Right ventricle myocardium superior (tissue), 1 donor: ENCODE measurements at regions not wholly inside any gene's neighbourhood (a gene's known extent, or its start where the extent isn't known, plus 50 kb on each side); places are given as distances from the start of the nearest gene placed in this dataset.

Source experiments
- ATAC-seq: fragments of 200-7000 bp; cut with Tn5 transposase; one replicate; pipeline ENCODE4 v1.9.1; 2020; ENCODE audit warnings: mild to moderate bottlenecking; ENCODE audit not compliant: poor library complexity
- DNase-seq: peaks from one replicate; pipeline ENCODE4 v3.0.0-alpha.2; 2020
- intact Hi-C: fragments of 100-400 bp; cut with DNase I; formaldehyde crosslinking; loops from one replicate; pipeline ENCODE4 v1.11.2; 2022
- donor health status: DM: no; HTN: yes; CAD: no; lungs with severe emphysema.

DNA sequence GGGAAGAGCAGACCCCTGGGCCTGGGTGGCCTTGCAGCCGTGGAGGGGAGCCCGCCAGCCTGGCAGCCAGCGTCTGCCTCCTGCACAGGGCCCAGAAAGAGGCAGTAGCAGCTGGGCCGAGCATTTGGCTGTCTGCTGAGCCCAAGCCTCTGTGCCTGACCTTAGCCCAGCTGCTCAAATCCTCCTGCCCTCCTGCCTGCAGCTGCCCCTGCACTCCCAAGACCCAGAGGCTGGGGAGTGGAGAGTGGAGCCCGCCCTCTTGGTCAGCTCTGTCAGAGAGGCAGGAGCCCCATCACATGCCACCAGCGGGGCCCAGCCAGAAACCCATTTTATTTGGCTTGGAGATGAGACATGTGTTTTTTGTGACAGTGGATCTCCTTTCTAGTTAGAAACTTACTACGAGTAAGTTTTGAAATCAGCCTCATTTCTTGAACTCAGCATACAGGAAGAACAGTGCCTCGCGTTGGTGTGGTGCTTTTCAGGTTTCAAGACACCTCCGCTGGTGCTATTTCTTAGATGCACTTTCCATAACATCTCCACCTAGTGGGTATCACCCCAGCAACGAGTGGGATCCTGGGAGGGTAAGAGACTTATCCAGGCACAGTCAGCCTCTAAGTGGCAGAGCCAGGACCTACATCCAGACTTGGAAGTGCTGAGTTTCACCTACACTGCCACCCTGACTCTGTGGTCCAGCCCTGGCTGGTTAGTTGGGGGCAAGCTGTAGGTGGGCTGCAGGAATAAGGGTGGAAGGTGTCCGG lies 477.1 kb downstream of the RPS24 start:
- intact Hi-C loops = no loop called here
- ATAC-seq (peak; percentile 34), DNase-seq (no peak)

GRCh38 chr10:78511324-78512204 lies 477.9 kb downstream of the RPS24 start:
- intact Hi-C loops = no loop called here
- DNase-seq (no peak), ATAC-seq (no peak)

- no peak for ATAC-seq
- no peak for DNase-seq
- intact Hi-C loops = no loop called here
These were observed 478.5 kb downstream of the RPS24 start for GRCh38 chr10:78512205-78512550.

GRCh38 chr10:78513330-78513729 lies 479.7 kb downstream of the RPS24 start:
- ATAC-seq (no peak), DNase-seq (no peak)
- intact Hi-C loops = no loop called here

DNA sequence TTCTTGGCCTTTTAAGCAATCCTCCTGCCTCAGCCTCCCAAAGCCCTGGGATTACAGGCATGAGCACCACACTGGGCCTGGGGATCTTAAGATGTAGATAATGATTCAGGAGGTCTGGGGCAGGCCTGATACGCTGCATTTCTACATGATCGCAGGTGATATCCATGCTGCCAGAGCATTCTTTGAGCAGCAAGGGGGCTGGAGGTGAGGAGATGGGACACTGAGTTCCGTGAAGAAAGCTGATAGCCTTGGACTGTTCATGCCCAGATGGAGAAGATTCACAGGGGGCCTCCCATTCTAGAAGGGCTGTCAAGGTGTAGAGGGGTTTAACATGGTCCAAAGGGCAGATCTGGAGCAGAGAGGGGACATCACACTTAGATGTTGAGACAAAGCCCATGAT lies 480.3 kb downstream of the RPS24 start:
- ATAC-seq = no peak
- intact Hi-C loops = no loop called here

GRCh38 chr10:78514459-78514858 lies 480.8 kb downstream of the RPS24 start:
- DNase-seq (no peak), ATAC-seq (no peak)
- intact Hi-C loops = no loop called here

More for the DNA sequence above, 480.3 kb downstream of the RPS24 start:
- no peak for DNase-seq

- ATAC-seq = peak; percentile 33
- peak; percentile 51 for DNase-seq
- intact Hi-C loops = no loop called here
These were observed 481.6 kb downstream of the RPS24 start for GRCh38 chr10:78515038-78515872.

- intact Hi-C loops = no loop called here
- ATAC-seq (no peak), DNase-seq (no peak)
These were observed 482.1 kb downstream of the RPS24 start for GRCh38 chr10:78515873-78516153.

- intact Hi-C loops = no loop called here
- DNase-seq (no peak), ATAC-seq (no peak)
These were observed 482.6 kb downstream of the RPS24 start for GRCh38 chr10:78516236-78516635.

DNA sequence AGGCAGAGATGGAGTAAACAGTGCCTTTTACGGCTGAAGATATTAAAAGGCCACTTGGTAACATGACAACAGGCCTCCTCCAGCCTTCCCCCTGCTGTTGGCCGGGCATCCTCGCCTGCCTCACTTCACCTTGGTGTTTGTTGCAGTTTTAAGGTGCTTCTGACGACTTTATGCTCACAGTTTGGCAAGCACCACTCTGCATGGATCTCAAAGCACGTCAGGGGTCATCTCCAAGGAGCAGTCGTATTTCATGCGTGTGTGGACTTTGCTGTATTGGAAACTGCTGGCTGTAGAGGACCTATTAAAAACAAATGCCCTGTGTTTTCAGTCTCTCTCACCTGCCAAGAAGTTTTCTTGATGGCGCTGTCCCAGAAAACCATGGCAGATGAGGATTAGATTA lies 483.1 kb downstream of the RPS24 start:
- intact Hi-C loops = no loop called here
- DNase-seq (no peak), ATAC-seq (no peak)

GRCh38 chr10:78518224-78518623 lies 484.6 kb downstream of the RPS24 start:
- intact Hi-C loops = no loop called here
- no peak for DNase-seq

GRCh38 chr10:78520737-78521430 lies 487.2 kb downstream of the RPS24 start:
- ATAC-seq (no peak), DNase-seq (no peak)
- intact Hi-C loops = loop anchor here (10.0 kb wide), 1 partner anchor 306 kb away; no protein-coding TSS in a partner anchor

More at GRCh38 chr10:78518224-78518623, 484.6 kb downstream of the RPS24 start:
- ATAC-seq = no peak

DNA sequence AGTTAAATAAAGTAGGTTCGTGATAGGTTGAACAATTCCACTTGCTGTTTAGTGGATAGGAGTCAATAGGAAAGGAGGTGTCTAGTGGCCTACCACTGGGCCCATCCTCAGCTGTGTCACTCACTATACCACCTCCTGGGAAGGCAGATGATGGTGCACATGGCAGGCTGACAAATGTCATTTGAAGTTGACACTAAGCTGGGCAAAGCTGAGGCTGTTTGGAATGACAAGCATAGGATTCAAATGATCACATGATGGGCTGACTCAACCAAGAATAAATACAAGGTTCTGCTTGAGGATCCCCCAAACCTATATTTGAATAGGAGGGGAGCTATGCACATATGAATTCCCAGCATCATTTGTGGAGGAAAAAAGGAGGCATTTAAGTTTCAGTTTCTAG lies 489.8 kb downstream of the RPS24 start:
- no peak for ATAC-seq
- no peak for DNase-seq
- intact Hi-C loops = loop anchor here (10.0 kb wide), 1 partner anchor 309 kb away; no protein-coding TSS in a partner anchor

DNA sequence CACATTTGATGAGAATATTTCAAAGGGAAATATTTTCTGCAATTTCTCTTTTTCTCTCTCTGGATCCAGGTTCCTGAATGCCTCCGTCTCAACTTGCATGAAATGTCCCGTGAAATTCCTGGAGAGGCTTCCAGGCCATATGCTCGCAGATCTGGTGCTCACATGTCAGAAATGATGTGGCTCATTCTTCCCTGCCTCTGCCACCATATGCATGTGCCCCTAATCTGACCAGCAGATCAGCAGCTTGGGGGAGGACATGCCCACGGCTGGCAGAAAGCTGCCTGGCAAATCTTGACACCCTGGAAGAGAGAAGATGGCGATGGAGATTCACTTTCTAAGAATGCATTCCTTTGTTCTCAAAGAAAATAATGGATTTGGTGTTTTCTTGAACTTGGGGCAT lies 490.7 kb downstream of the RPS24 start:
- intact Hi-C loops = loop anchor here (10.0 kb wide), 1 partner anchor 310 kb away; no protein-coding TSS in a partner anchor
- DNase-seq (no peak), ATAC-seq (no peak)

- DNase-seq (no peak), ATAC-seq (no peak)
- intact Hi-C loops = loop anchor here (10.0 kb wide), 1 partner anchor 310 kb away; no protein-coding TSS in a partner anchor
These were observed 491.3 kb downstream of the RPS24 start for GRCh38 chr10:78524941-78525340.

DNA sequence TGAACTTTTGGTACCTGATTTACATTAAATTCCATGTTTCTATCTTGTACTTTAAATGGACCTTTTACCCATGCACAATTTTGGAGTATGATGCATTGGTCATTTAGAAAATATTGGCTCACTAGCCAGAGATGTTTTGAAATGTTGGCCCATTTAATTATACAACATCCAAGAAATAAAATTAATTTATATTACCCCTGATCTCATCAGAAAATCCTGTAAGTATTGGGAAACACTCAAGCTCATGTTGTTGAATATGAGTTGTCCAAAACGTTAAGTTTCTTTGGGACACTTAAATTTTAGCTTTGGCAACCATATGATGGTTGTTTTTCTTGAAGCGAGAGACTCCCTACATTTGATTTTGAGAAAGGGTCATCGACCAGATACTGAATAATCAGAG lies 492.7 kb downstream of the RPS24 start:
- no peak for ATAC-seq
- intact Hi-C loops = loop anchor here (10.0 kb wide), 1 partner anchor 312 kb away; no protein-coding TSS in a partner anchor
- no peak for DNase-seq

DNA sequence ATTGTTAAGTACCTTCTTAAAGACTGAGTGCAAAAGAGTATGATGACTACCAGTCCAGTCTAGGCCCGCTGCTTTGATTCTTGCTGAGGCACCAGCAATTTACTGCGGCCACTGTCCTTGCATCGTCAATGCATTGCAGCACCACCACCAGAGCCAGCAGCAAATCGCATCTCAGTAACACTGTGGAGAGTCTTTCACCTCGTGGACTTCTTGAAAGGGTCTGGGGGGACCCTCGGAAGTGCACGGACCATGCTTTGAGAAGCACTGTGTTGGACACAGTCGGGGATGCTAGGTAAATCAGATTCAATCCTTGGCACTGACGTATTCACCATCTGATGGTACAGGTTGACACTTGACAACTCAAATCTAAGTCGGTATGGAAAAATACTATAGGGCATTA lies 493.6 kb downstream of the RPS24 start:
- intact Hi-C loops = loop anchor here (10.0 kb wide), 1 partner anchor 312 kb away; no protein-coding TSS in a partner anchor
- DNase-seq = no peak
- ATAC-seq = no peak

GRCh38 chr10:78528749-78529204 lies 495.1 kb downstream of the RPS24 start:
- DNase-seq (no peak), ATAC-seq (no peak)
- intact Hi-C loops = loop anchor here (10.0 kb wide), 1 partner anchor 314 kb away; no protein-coding TSS in a partner anchor
